HuH-7 (cell line): ENCODE measurements at regions not wholly inside any gene's neighbourhood (a gene's known extent, or its start where the extent isn't known, plus 50 kb on each side); places are given as distances from the start of the nearest gene placed in this dataset.

Experiments used
- DNase-seq: peaks from one replicate; pipeline ENCODE4 v3.0.0; 2011; ENCODE audit warnings: low spot score

GRCh38 chr12:103097496-103097895 lies 140.0 kb downstream of the ASCL1 start:
- no peak for DNase-seq

GRCh38 chr12:103100257-103100831 lies 142.9 kb downstream of the ASCL1 start:
- DNase-seq, result no peak

GRCh38 chr12:103102225-103102744 lies 144.8 kb downstream of the ASCL1 start:
- no peak for DNase-seq

DNA sequence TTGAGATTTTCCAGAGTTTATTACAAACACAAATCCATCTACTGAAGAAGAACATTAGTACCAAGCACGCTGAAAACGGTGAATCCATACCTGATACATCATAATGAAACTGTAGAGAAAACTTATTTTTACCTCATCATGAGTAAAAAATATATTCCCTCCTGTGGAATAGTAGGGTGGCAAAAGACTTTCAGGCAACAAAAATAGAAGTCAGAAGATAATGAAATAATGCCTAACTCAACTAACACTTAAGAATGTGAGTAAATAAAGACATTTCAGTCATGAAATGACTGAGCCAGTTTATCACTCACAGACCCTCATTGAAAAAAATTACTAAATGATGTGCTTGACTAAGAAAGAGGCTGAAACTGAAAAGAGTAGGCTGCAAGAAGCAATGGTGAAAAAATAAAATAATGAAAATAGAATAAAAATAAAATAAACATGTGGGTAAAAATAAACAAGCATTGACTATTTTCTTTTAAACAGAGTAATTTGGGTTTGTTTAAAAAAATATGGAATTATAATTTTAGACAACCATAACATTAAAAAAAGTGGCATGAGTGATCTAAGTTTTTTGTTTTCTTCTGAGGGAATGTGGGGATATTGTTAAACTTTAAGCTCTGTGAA lies 148.6 kb downstream of the ASCL1 start:
- no peak for DNase-seq

GRCh38 chr12:103109861-103110260 lies 152.4 kb downstream of the ASCL1 start:
- no peak for DNase-seq

GRCh38 chr12:103114296-103115055 lies 157.0 kb downstream of the ASCL1 start:
- DNase-seq, result no peak

GRCh38 chr12:103128862-103129501 lies 171.5 kb downstream of the ASCL1 start:
- DNase-seq, result peak; percentile 1

DNA sequence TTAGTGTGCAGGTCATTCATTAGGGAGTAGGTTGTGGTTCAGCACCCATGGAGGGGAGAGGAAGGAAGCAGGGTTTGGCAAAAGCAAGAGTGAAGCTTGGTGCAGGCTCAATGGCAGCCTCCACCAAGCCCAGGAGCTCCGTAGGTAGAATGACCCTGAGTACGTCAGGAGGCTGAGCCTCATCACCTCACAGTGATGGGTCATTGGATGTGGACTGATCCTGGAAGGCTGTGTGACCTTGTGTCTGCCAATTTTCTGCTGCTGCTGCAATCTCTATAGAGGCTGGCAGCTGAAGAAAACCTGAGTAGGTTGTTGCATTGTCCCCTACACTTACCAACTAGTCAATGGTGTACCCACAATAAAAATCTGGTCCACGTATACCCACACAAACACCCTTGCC lies 173.1 kb downstream of the ASCL1 start:
- no peak for DNase-seq

DNA sequence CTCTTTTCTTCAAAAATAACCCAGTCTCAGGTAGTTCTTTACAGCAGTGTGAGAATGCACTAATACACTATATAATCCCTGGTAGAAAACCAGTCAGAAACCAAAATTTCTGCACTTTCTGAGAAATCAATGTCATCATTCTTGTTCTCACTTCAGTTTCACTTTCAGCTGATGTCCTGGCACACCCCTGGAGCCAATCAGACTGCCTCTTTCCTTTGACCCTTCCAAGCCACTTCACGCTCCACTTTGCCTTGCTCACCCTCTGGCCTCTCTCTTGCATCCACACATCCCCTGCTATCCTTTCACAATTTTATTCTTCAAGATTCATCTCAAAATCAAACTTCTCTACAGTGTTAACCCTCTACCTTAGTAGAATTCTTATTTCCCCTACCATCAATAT lies 181.1 kb downstream of the ASCL1 start:
- DNase-seq, result no peak

DNA sequence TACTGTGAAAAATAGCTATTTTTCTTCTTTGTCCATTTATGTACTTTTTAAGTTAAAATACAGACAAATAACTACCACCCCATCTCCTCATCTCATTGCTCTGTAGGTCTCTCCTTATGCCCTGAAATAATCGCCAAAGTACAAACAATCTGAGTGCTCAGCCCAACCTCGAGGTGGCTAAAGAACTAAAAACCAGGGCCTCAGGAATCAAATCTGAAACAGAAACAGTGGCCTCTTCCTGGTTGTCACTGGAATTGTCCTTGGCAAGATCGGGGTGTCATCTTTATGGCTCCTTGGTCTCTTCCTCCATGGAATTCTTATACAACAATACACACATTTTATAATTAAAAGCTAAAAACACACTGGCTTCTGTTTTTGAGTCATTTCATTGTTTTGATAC lies 182.4 kb downstream of the ASCL1 start:
- no peak for DNase-seq

DNA sequence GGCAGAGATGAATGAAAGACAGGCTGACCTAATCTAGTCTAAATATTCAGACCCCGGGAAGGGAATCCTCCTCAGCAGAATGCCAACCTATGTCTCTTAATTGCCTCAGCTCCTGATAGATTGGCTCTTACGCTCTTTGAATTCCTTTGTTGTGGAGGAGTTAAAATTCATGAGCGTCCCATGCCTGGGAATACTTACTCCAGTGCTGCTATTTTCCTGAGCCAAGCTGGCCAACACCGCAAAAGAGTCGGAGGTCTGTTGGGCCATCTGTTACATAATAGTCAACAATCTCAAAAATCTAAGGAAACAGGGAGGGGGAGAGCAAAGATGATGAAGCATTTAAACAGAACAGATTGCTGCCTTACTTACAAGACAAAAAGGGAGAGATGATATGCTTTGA lies 182.8 kb downstream of the ASCL1 start:
- no peak for DNase-seq

DNA sequence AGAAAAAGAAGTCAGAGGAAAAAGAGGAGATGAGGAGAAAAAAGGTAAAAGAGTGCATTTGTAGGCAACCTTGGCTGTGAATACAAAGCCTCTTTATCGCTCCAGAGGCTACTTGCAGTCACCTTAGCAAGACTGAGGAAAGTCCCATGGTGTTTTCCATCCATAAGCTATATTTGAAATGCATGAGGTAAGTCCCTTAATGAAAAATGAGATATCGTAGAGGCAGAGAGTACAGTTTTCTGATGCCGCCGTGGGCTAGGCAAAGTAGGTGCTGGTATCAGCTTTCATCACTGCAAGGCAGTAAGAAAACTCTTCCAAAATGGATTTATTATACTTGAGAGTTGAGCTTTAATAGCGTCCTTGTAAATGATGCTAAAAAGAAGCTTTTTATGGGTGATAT lies 186.8 kb downstream of the ASCL1 start:
- DNase-seq, result no peak

DNA sequence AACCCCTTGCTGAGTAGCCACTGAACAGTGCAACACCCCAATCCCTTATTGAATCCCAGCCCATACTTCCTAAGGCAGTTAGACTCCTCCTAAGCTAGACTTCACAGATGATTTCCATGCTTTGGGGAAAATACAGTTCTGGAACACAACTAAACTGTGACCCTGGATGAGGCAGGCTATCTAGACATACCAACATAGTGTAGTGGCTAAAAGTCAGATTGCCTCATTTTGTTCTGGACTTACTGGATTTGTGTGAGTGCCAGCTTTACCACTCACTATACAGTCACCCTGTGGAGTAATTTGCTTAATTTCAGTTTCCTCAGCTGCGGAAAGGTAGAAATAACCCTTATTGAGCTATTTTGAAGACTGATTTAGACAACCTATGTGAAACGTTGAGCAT lies 203.1 kb downstream of the ASCL1 start:
- DNase-seq, result no peak

DNA sequence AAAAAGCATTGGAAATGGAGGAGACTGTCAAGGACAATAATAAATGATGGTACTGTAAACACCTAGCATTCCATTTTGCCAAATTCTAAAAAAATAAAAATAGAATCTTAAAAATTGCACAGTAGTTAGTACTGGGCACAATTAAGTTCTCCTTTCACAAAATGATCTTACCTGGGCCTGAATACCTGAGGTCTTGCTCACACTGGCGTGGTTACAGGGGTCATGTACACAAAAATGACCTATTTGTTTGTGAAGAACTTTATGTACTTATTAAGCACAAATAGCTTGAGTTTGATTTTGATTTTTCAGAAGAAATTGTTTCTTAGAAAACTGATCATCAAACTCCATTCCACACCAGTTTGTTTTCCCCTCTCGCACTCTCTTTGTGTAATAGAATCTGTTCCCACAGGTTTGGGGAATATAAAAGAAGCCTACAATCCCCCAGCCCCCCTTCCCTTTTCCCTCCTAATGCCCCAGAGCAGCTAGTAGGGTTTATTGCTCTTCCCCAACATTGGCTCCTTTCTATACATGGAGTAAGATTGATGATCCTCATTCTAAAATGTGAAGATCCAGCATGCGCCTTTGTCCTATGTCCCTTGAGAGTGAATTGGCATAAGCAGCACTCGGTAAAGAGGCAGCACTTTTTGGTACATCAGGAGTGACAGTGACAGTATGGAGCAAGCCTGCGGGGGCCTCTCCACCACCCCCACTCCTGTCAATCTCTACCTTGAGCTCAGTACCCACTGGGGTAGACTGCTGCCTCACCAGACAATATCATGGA lies 204.3 kb downstream of the ASCL1 start:
- no peak for DNase-seq

DNA sequence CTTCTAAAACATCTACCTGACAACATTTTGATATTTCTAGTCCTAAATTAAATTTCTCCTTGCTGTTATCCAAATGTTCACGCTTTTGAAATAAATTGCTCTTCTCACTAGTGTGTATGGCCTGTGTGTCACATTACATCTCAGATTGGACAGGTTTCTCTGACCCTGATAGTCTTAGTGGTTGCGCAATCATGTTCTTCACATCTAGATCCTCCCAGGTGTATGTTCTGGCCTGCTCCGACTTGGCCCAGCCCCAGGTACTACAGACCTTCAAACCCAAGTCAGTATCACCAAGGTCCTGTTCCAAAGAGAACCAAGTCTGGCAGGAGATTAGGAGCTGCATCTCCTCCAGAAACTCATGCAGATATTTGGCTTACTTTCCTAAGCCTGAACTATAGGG lies 209.5 kb downstream of the ASCL1 start:
- DNase-seq, result no peak

DNA sequence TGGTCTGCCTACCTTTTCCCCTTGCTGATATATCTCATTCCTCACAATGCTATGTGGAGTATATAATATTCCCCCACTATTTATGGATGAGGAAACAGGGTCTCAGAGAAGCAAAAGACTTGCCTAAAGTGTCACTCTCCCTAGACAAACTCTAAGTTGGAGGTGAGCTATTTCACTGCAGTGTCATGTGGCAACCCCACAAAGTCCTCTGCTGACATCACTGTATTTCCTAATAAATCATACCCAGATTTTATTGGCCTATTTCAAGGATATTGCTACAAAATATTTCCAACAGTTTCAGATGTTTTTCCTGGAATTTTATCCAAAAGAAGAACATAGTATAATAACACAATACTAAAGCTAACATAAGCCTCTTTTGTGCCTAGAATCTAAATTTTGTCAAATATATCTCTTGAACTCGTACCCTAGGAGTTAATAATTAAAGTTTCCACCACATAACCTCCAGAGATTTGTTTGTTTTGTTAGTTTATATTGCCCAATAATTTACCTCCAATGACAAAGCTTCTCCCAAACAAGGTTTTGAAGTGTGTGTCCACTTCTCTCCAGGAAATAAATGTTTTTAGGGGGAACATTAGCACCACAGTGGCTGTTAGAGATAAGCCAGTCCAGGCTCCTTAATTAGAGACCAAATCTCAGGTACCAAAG lies 215.1 kb downstream of the ASCL1 start:
- DNase-seq, result no peak

GRCh38 chr12:103175625-103176024 lies 218.2 kb downstream of the ASCL1 start:
- DNase-seq, result no peak

GRCh38 chr12:103177639-103178255 lies 220.3 kb downstream of the ASCL1 start:
- DNase-seq, result no peak

GRCh38 chr12:103178366-103179080 lies 221.0 kb downstream of the ASCL1 start:
- no peak for DNase-seq
